ENCODE measurements at regions not wholly inside any gene's neighbourhood (a gene's known extent, or its start where the extent isn't known, plus 50 kb on each side); places are given as distances from the start of the nearest gene placed in this dataset.

DNA sequence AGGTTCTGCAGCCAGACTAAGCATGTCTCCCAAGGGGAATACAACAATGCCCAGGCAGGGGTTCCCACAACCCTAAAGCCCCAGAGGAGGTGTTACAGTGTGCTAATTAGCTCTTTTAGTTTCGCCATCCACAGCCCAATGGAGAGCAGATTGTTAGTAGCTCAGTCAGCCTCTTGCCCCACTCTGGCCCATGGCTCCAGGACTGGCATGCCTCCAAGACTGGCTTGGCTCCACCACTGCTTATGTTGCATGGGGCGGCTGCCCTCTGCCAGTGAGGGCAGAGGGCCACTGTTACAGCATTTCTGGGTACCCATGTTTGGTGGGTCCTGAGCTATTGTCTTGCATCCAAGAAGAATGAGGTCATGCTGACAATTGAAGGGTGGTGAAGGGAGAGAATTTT lies 231.1 kb upstream of the MDFIC2 start:
- H3K4me3 ChIP-seq (replicated peaks in 1 of 3; ENCODE audit: insufficient read depth in 1 of 3, low read depth in 1 of 3, low read length in 3 of 3): no peak overlapping the region
- ChIA-PET POLR2A (no interaction called here), CTCF (interaction anchor here (1.0 to 1.1 kb wide), 2 partner anchors 7 to 1109 kb away, joined by 3 to 4 read pairs; no protein-coding TSS in a partner anchor)
- no peaks in the 10 kb centered on the region for H3K4me1 ChIP-seq (ENCODE audit: control insufficient read depth, extremely low read depth, insufficient read depth, low read length)
- no peaks in the 10 kb centered on the region for H3K9me3 ChIP-seq (replicated peaks; ENCODE audit: control insufficient read depth, insufficient read depth, low read length)
- H3K9ac ChIP-seq (replicated peaks; ENCODE audit: extremely low read depth, insufficient read depth, low read length): no peak overlapping the region
- H4K20me1 ChIP-seq (replicated peaks; ENCODE audit: control insufficient read depth, extremely low read depth, insufficient read depth, low read length): no peaks in the 10 kb centered on the region
- intact Hi-C loops (cut with micrococcal nuclease) (loop anchor here (10.0 kb wide), 1 partner anchor 851 kb away; no protein-coding TSS in a partner anchor), dilution Hi-C loops (cut with MboI; ENCODE audit: extremely low pct_ligation_motif_present, low sequenced_read_pairs) (no loop called here)
- H2AFZ ChIP-seq (ENCODE audit: low read depth, low read length): no peak overlapping the region
- TF ChIP-seq, protein P1, sequence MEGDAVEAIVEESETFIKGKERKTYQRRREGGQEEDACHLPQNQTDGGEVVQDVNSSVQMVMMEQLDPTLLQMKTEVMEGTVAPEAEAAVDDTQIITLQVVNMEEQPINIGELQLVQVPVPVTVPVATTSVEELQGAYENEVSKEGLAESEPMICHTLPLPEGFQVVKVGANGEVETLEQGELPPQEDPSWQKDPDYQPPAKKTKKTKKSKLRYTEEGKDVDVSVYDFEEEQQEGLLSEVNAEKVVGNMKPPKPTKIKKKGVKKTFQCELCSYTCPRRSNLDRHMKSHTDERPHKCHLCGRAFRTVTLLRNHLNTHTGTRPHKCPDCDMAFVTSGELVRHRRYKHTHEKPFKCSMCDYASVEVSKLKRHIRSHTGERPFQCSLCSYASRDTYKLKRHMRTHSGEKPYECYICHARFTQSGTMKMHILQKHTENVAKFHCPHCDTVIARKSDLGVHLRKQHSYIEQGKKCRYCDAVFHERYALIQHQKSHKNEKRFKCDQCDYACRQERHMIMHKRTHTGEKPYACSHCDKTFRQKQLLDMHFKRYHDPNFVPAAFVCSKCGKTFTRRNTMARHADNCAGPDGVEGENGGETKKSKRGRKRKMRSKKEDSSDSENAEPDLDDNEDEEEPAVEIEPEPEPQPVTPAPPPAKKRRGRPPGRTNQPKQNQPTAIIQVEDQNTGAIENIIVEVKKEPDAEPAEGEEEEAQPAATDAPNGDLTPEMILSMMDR (IDR thresholded peaks at IDR 0.05; ENCODE audit: extremely low read depth in 1 of 2, insufficient read depth in 1 of 2, low read depth in 1 of 2, low read length in 2 of 2): no peak
- TF ChIP-seq GATA2 (IDR thresholded peaks at IDR 0.05; ENCODE audit: insufficient read depth, insufficient read length, low read depth, low read length) (no peak), POLR2AphosphoS5 (IDR thresholded peaks at IDR 0.05; ENCODE audit: insufficient read depth, low read depth, low read length) (no peak), POLR2A (IDR thresholded peaks at IDR 0.05; ENCODE audit: low read depth, low read length) (no peak), MYC (IDR thresholded peaks at IDR 0.05; ENCODE audit: low read depth, low read length) (no peak), JUN (IDR thresholded peaks at IDR 0.05; ENCODE audit: borderline replicate concordance, insufficient read depth, insufficient read length, low read depth) (no peak), EZH2 (IDR thresholded peaks at IDR 0.05; ENCODE audit: borderline replicate concordance, low read depth, low read length, severe bottlenecking) (no peak), FOS (IDR thresholded peaks at IDR 0.05; ENCODE audit: borderline replicate concordance, insufficient read depth, low read length) (no peak)
- TF ChIP-seq, protein P2, sequence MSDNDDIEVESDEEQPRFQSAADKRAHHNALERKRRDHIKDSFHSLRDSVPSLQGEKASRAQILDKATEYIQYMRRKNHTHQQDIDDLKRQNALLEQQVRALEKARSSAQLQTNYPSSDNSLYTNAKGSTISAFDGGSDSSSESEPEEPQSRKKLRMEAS (IDR thresholded peaks at IDR 0.05; ENCODE audit: insufficient read depth, insufficient read length): no peak
- no peak overlapping the region for H3K4me2 ChIP-seq (ENCODE audit: insufficient read depth, low read length)
- FAIRE-seq (no peak), DNase-seq (ENCODE audit: low read depth, low spot score) (no peak)
- BruUV-seq (replicated peaks): no TSS peak
- no peak overlapping the region for H3K27ac ChIP-seq (ENCODE audit: insufficient read depth, low read depth, low read length)
- no peaks in the 10 kb centered on the region for H3K9me1 ChIP-seq (replicated peaks; ENCODE audit: control insufficient read depth, extremely low read depth, insufficient read depth, low read length)
- H3K36me3 ChIP-seq (ENCODE audit: control insufficient read depth in 2 of 2, extremely low read depth in 1 of 2, insufficient read depth in 2 of 2, low read length in 2 of 2): no peaks in the 10 kb centered on the region
- peaks cover 0 to 3% of the 10 kb centered on the region in 2 experiments for H3K27me3 ChIP-seq (ENCODE audit: control insufficient read depth in 2 of 2, insufficient read depth in 2 of 2, low read length in 2 of 2)
- no peaks in the 10 kb centered on the region for H3K79me2 ChIP-seq (ENCODE audit: control insufficient read depth, insufficient read depth, low read length)

Data from endothelial cell of umbilical vein (primary cell).